ENCODE measurements at regions not wholly inside any gene's neighbourhood (a gene's known extent, or its start where the extent isn't known, plus 50 kb on each side); places are given as distances from the start of the nearest gene placed in this dataset.

- Histone ChIP-seq H3K4me1 (ENCODE audit: control insufficient read depth in 2 of 2, insufficient read depth in 2 of 2, low read length in 2 of 2) (no peaks in the 10 kb centered on the region), H3K27ac (ENCODE audit: low read depth in 1 of 2, low read length in 1 of 2) (no peak overlapping the region), H3K4me3 (ENCODE audit: low read length in 2 of 2) (no peak overlapping the region), H3K36me3 (ENCODE audit: control insufficient read depth in 2 of 2, insufficient read depth in 2 of 2, low read length in 1 of 2) (no peaks in the 10 kb centered on the region), H3K27me3 (ENCODE audit: control insufficient read depth in 2 of 2, insufficient read depth in 1 of 2, low read length in 1 of 2) (no peaks in the 10 kb centered on the region), H3K9me3 (ENCODE audit: control insufficient read depth in 2 of 2, insufficient read depth in 1 of 2, low read length in 1 of 2) (no peaks in the 10 kb centered on the region)
- WGBS = 92% methylated on average over 7 of the region's 7 CpGs
- no peak for DNase-seq (ENCODE audit: low read depth in 6 of 9, low spot score in 9 of 9)
These were observed 113.9 kb downstream of the TSN start for GRCh38 chr2:121869363-121869762.

DNA sequence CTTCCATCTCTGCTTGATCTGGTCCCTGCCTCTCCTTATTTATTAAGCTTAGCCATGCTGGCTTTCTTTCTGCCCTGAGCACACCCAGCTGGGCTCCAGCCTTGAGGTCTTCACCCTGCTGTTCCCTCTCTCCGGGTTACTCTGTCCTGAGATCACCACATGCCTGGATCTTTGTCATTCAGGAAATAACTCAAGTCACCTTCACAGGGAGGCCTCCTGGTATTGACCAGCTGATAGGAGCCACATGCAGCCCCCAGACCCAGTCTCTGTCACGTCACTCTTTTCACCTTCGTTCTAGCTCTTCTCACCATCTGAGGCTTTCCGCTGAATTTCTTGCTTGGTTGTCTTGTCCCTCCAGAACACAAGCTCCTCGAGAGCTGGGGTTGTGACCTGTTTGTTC is 114.4 kb downstream of the TSN start:
- Histone ChIP-seq H3K4me3 (ENCODE audit: low read length in 2 of 2) (no peak overlapping the region), H3K36me3 (ENCODE audit: control insufficient read depth in 2 of 2, insufficient read depth in 2 of 2, low read length in 1 of 2) (no peaks in the 10 kb centered on the region), H3K4me1 (ENCODE audit: control insufficient read depth in 2 of 2, insufficient read depth in 2 of 2, low read length in 2 of 2) (no peaks in the 10 kb centered on the region), H3K27ac (ENCODE audit: low read depth in 1 of 2, low read length in 1 of 2) (no peak overlapping the region), H3K27me3 (ENCODE audit: control insufficient read depth in 2 of 2, insufficient read depth in 1 of 2, low read length in 1 of 2) (no peaks in the 10 kb centered on the region), H3K9me3 (ENCODE audit: control insufficient read depth in 2 of 2, insufficient read depth in 1 of 2, low read length in 1 of 2) (no peaks in the 10 kb centered on the region)
- DNase-seq (ENCODE audit: low read depth in 6 of 9, low spot score in 9 of 9) = no peak
- WGBS = 89% methylated on average over 5 of the region's 5 CpGs

DNA sequence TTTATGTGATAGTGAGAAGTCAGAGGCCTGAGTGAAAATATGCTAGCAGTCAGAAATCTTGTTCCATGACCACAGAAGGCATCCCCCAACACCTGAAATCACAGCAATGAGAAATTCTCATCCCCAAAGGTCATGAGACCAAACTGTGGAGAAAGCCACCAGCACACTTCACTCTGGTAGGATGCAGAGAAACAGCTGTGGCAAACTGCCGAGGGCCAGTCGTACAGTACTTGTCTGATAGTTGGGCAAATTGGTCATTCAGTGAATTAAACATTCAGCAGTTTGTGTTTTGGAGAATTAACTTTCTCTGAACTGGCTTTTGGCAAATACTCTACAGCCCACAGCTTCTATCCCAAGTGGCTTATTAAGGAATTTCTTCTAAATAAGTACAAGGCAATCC is 117.2 kb downstream of the TSN start:
- no peaks in the 10 kb centered on the region for H3K9me3 ChIP-seq (ENCODE audit: control insufficient read depth in 2 of 2, insufficient read depth in 1 of 2, low read length in 1 of 2)
- H3K4me1 ChIP-seq (ENCODE audit: control insufficient read depth in 2 of 2, insufficient read depth in 2 of 2, low read length in 2 of 2) = no peaks in the 10 kb centered on the region
- no peak overlapping the region for H3K27ac ChIP-seq (ENCODE audit: low read depth in 1 of 2, low read length in 1 of 2)
- no peaks in the 10 kb centered on the region for H3K27me3 ChIP-seq (ENCODE audit: control insufficient read depth in 2 of 2, insufficient read depth in 1 of 2, low read length in 1 of 2)
- H3K4me3 ChIP-seq (ENCODE audit: low read length in 2 of 2) = no peak overlapping the region
- WGBS = 95% methylated on average over 2 of the region's 2 CpGs
- no peaks in the 10 kb centered on the region for H3K36me3 ChIP-seq (ENCODE audit: control insufficient read depth in 2 of 2, insufficient read depth in 2 of 2, low read length in 1 of 2)
- no peak for DNase-seq (ENCODE audit: low read depth in 6 of 9, low spot score in 9 of 9)

- no peak for DNase-seq (ENCODE audit: low read depth in 6 of 9, low spot score in 9 of 9)
- no peaks in the 10 kb centered on the region for H3K27me3 ChIP-seq (ENCODE audit: control insufficient read depth in 2 of 2, insufficient read depth in 1 of 2, low read length in 1 of 2)
- H3K4me3 ChIP-seq (ENCODE audit: low read length in 2 of 2) = no peak overlapping the region
- 94% methylated on average over 7 of the region's 7 CpGs for WGBS
- H3K27ac ChIP-seq (ENCODE audit: low read depth in 1 of 2, low read length in 1 of 2) = no peak overlapping the region
- H3K9me3 ChIP-seq (ENCODE audit: control insufficient read depth in 2 of 2, insufficient read depth in 1 of 2, low read length in 1 of 2) = no peaks in the 10 kb centered on the region
- no peaks in the 10 kb centered on the region for H3K36me3 ChIP-seq (ENCODE audit: control insufficient read depth in 2 of 2, insufficient read depth in 2 of 2, low read length in 1 of 2)
- no peaks in the 10 kb centered on the region for H3K4me1 ChIP-seq (ENCODE audit: control insufficient read depth in 2 of 2, insufficient read depth in 2 of 2, low read length in 2 of 2)
These were observed 118.4 kb downstream of the TSN start for GRCh38 chr2:121873864-121874263.

DNA sequence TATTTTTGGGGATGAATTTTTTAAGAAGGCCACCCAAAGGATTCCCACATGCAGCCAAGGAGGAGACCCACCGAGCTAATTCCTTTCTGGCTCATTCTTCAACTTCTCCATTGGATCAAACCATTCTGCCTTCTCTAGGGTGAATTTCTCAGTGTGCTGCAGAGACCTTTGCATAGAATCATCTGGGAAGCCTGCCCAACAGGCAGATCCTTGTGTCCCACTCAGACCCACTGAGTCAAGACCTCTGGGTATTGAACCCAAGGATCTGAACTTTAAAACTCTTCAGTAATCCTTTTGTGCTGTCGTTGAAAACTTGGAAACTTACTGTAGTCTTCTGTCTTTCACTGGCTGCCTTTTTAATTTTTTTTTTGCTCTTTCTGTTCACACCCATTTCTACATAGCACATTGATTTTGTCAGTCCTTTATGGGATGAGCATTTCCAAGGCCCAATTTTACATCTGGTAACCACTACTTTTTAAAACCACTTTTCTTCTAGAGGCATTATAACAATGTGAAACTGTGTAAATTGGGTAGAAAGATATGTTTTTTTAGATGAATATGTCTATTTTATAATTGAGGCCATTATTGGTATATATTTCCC is 120.2 kb downstream of the TSN start:
- Histone ChIP-seq H3K27ac (ENCODE audit: low read depth in 1 of 2, low read length in 1 of 2) (no peak overlapping the region), H3K4me3 (ENCODE audit: low read length in 2 of 2) (no peak overlapping the region), H3K4me1 (ENCODE audit: control insufficient read depth in 2 of 2, insufficient read depth in 2 of 2, low read length in 2 of 2) (no peaks in the 10 kb centered on the region), H3K36me3 (ENCODE audit: control insufficient read depth in 2 of 2, insufficient read depth in 2 of 2, low read length in 1 of 2) (no peaks in the 10 kb centered on the region), H3K27me3 (ENCODE audit: control insufficient read depth in 2 of 2, insufficient read depth in 1 of 2, low read length in 1 of 2) (no peaks in the 10 kb centered on the region), H3K9me3 (ENCODE audit: control insufficient read depth in 2 of 2, insufficient read depth in 1 of 2, low read length in 1 of 2) (no peaks in the 10 kb centered on the region)
- 92% methylated on average over 2 of the region's 2 CpGs for WGBS
- DNase-seq (ENCODE audit: low read depth in 6 of 9, low spot score in 9 of 9) = no peak

DNA sequence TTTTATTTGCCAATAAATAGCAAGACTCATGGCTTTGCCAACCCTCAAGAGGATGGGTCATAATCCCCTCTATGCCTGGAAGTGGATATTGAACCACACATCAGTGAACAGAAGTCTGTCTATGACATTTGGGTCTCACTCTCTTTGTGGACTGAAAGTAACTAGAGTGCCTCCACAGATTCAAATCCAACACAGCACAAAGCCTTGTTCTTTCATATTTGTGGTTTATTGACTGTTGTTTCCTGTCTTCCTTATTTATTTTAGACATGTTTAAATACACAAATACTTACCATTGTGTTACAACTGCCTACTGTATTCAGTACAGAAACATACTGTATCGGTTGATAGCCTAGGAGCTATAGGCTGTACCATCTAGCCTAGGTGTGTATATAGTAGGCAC is 121.9 kb downstream of the TSN start:
- Histone ChIP-seq H3K27ac (ENCODE audit: low read depth in 1 of 2, low read length in 1 of 2) (no peak overlapping the region), H3K9me3 (ENCODE audit: control insufficient read depth in 2 of 2, insufficient read depth in 1 of 2, low read length in 1 of 2) (no peaks in the 10 kb centered on the region), H3K36me3 (ENCODE audit: control insufficient read depth in 2 of 2, insufficient read depth in 2 of 2, low read length in 1 of 2) (no peaks in the 10 kb centered on the region), H3K4me1 (ENCODE audit: control insufficient read depth in 2 of 2, insufficient read depth in 2 of 2, low read length in 2 of 2) (no peaks in the 10 kb centered on the region), H3K4me3 (ENCODE audit: low read length in 2 of 2) (no peak overlapping the region), H3K27me3 (ENCODE audit: control insufficient read depth in 2 of 2, insufficient read depth in 1 of 2, low read length in 1 of 2) (no peaks in the 10 kb centered on the region)
- no peak for DNase-seq (ENCODE audit: low read depth in 6 of 9, low spot score in 9 of 9)
- WGBS = 97% methylated on average over 1 of the region's 1 CpG

DNA sequence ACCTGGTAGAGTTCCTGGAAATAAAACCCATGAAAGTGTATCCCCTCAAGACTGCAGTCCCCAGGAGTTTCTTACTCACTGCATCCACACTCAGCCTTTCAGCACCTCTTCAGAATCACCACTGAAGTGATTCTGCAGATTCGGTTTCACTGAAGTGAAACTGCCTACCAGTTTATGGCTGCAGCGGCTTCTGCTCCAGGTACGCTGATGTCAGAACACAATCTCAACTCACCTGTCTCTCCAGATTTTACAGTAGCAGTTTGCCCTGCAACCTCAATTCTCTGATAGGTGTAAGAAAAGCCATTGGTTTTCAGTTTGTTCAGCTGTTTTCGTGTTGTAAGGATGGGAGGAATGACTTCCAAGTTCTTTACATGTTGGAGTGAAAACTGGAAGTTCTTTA is 124.8 kb downstream of the TSN start:
- H3K27me3 ChIP-seq (ENCODE audit: control insufficient read depth in 2 of 2, insufficient read depth in 1 of 2, low read length in 1 of 2) = no peaks in the 10 kb centered on the region
- H3K36me3 ChIP-seq (ENCODE audit: control insufficient read depth in 2 of 2, insufficient read depth in 2 of 2, low read length in 1 of 2) = no peaks in the 10 kb centered on the region
- H3K27ac ChIP-seq (ENCODE audit: low read depth in 1 of 2, low read length in 1 of 2) = no peak overlapping the region
- no peak for DNase-seq (ENCODE audit: low read depth in 6 of 9, low spot score in 9 of 9)
- no peak overlapping the region for H3K4me3 ChIP-seq (ENCODE audit: low read length in 2 of 2)
- H3K4me1 ChIP-seq (ENCODE audit: control insufficient read depth in 2 of 2, insufficient read depth in 2 of 2, low read length in 2 of 2) = peaks cover 0 to 9% of the 10 kb centered on the region in 2 donors
- no peaks in the 10 kb centered on the region for H3K9me3 ChIP-seq (ENCODE audit: control insufficient read depth in 2 of 2, insufficient read depth in 1 of 2, low read length in 1 of 2)
- WGBS = 96% methylated on average over 4 of the region's 4 CpGs

- no peak overlapping the region for H3K27ac ChIP-seq (ENCODE audit: low read depth in 1 of 2, low read length in 1 of 2)
- H3K27me3 ChIP-seq (ENCODE audit: control insufficient read depth in 2 of 2, insufficient read depth in 1 of 2, low read length in 1 of 2) = no peaks in the 10 kb centered on the region
- no peak overlapping the region for H3K4me3 ChIP-seq (ENCODE audit: low read length in 2 of 2)
- 97% methylated on average over 4 of the region's 4 CpGs for WGBS
- H3K9me3 ChIP-seq (ENCODE audit: control insufficient read depth in 2 of 2, insufficient read depth in 1 of 2, low read length in 1 of 2) = no peaks in the 10 kb centered on the region
- DNase-seq (ENCODE audit: low read depth in 6 of 9, low spot score in 9 of 9) = no peak
- no peaks in the 10 kb centered on the region for H3K36me3 ChIP-seq (ENCODE audit: control insufficient read depth in 2 of 2, insufficient read depth in 2 of 2, low read length in 1 of 2)
- H3K4me1 ChIP-seq (ENCODE audit: control insufficient read depth in 2 of 2, insufficient read depth in 2 of 2, low read length in 2 of 2) = peaks cover 0 to 9% of the 10 kb centered on the region in 2 donors
These were observed 125.6 kb downstream of the TSN start for GRCh38 chr2:121881038-121881437.

GRCh38 chr2:121881950-121882349 is 126.5 kb downstream of the TSN start:
- no peak overlapping the region for H3K4me3 ChIP-seq (ENCODE audit: low read length in 2 of 2)
- peaks cover 0 to 9% of the 10 kb centered on the region in 2 donors for H3K4me1 ChIP-seq (ENCODE audit: control insufficient read depth in 2 of 2, insufficient read depth in 2 of 2, low read length in 2 of 2)
- H3K36me3 ChIP-seq (ENCODE audit: control insufficient read depth in 2 of 2, insufficient read depth in 2 of 2, low read length in 1 of 2) = no peaks in the 10 kb centered on the region
- WGBS = 95% methylated on average over 4 of the region's 4 CpGs
- DNase-seq (ENCODE audit: low read depth in 6 of 9, low spot score in 9 of 9) = no peak
- no peaks in the 10 kb centered on the region for H3K27me3 ChIP-seq (ENCODE audit: control insufficient read depth in 2 of 2, insufficient read depth in 1 of 2, low read length in 1 of 2)
- H3K27ac ChIP-seq (ENCODE audit: low read depth in 1 of 2, low read length in 1 of 2) = no peak overlapping the region
- H3K9me3 ChIP-seq (ENCODE audit: control insufficient read depth in 2 of 2, insufficient read depth in 1 of 2, low read length in 1 of 2) = no peaks in the 10 kb centered on the region

DNA sequence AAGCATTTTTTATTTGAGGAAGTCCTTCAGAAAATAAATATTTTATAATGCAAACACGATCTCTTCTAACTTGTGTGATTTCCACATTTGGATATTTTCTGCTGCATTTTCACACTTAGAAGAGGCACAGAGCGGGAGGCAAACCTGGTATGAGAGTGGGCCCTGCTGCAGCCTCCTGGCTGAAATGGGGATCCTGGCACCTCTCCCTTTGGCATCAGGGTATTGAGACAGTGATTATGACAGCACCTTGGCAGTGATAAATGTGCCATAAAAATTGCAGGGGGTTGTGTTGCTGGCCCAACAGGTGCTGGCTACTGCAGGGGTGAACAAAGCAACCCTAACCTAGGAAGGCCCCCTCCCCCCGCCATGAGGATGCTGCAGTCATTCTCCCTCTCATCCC is 128.6 kb downstream of the TSN start:
- H3K27ac ChIP-seq (ENCODE audit: low read depth in 1 of 2, low read length in 1 of 2) = no peak overlapping the region
- peaks cover 0 to 9% of the 10 kb centered on the region in 2 donors for H3K4me1 ChIP-seq (ENCODE audit: control insufficient read depth in 2 of 2, insufficient read depth in 2 of 2, low read length in 2 of 2)
- DNase-seq (ENCODE audit: low read depth in 6 of 9, low spot score in 9 of 9) = no peak
- H3K4me3 ChIP-seq (ENCODE audit: low read length in 2 of 2) = no peak overlapping the region
- no peaks in the 10 kb centered on the region for H3K36me3 ChIP-seq (ENCODE audit: control insufficient read depth in 2 of 2, insufficient read depth in 2 of 2, low read length in 1 of 2)
- H3K9me3 ChIP-seq (ENCODE audit: control insufficient read depth in 2 of 2, insufficient read depth in 1 of 2, low read length in 1 of 2) = no peaks in the 10 kb centered on the region
- WGBS = 69% methylated on average over 3 of the region's 3 CpGs
- no peaks in the 10 kb centered on the region for H3K27me3 ChIP-seq (ENCODE audit: control insufficient read depth in 2 of 2, insufficient read depth in 1 of 2, low read length in 1 of 2)
